ENCODE measurements at regions not wholly inside any gene's neighbourhood (a gene's known extent, or its start where the extent isn't known, plus 50 kb on each side); places are given as distances from the start of the nearest gene placed in this dataset.

- TF ChIP-seq, protein P1, sequence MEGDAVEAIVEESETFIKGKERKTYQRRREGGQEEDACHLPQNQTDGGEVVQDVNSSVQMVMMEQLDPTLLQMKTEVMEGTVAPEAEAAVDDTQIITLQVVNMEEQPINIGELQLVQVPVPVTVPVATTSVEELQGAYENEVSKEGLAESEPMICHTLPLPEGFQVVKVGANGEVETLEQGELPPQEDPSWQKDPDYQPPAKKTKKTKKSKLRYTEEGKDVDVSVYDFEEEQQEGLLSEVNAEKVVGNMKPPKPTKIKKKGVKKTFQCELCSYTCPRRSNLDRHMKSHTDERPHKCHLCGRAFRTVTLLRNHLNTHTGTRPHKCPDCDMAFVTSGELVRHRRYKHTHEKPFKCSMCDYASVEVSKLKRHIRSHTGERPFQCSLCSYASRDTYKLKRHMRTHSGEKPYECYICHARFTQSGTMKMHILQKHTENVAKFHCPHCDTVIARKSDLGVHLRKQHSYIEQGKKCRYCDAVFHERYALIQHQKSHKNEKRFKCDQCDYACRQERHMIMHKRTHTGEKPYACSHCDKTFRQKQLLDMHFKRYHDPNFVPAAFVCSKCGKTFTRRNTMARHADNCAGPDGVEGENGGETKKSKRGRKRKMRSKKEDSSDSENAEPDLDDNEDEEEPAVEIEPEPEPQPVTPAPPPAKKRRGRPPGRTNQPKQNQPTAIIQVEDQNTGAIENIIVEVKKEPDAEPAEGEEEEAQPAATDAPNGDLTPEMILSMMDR (IDR thresholded peaks at IDR 0.05; ENCODE audit: low read depth, low read length, poor library complexity, severe bottlenecking) = no peak
- TF ChIP-seq EZH2phosphoT487 (IDR thresholded peaks at IDR 0.05; ENCODE audit: borderline replicate concordance, low read length) = no peak
Observed at GRCh38 chr1:94327001-94327690, 89.8 kb upstream of the ARHGAP29 start.

All from DOHH2 (cell line).